ENCODE measurements at regions not wholly inside any gene's neighbourhood (a gene's known extent, or its start where the extent isn't known, plus 50 kb on each side); places are given as distances from the start of the nearest gene placed in this dataset.
"Not testable (repeated sequence)": the region's sequence is repeated elsewhere in the genome, so short reads cannot be mapped to it uniquely, and the experiment has no call there.

- no peak for DNase-seq
- H3K27me3 Mint-ChIP-seq (ENCODE audit: low read depth, poor library complexity), result no peaks in the 10 kb centered on the region
- no peaks in the 10 kb centered on the region for H3K4me1 Mint-ChIP-seq
- H3K4me3 Mint-ChIP-seq, result no peak overlapping the region
- TF ChIP-seq CTCF (IDR thresholded peaks at IDR 0.05), result no peak
- peaks cover 5% of the 10 kb centered on the region for H3K36me3 Mint-ChIP-seq (ENCODE audit: low read depth)
- H3K9me3 Mint-ChIP-seq, result peaks cover 25% of the 10 kb centered on the region
- H3K27ac Mint-ChIP-seq, result no peak overlapping the region
Measured at GRCh38 chr13:54492995-54493394, 1464.4 kb downstream of the OLFM4 start.

- Mint-ChIP-seq H3K27ac (no peak overlapping the region), H3K27me3 (ENCODE audit: low read depth, poor library complexity) (no peaks in the 10 kb centered on the region), H3K9me3 (peaks cover 3% of the 10 kb centered on the region), H3K4me1 (peaks cover 4% of the 10 kb centered on the region), H3K36me3 (ENCODE audit: low read depth) (no peaks in the 10 kb centered on the region), H3K4me3 (no peak overlapping the region)
- DNase-seq, result no peak
- no peak for TF ChIP-seq CTCF (IDR thresholded peaks at IDR 0.05)
Measured at GRCh38 chr13:54511366-54511765, 1482.8 kb downstream of the OLFM4 start.

- Mint-ChIP-seq H3K27ac (no peak overlapping the region), H3K36me3 (ENCODE audit: low read depth) (no peaks in the 10 kb centered on the region)
- no peak for DNase-seq
Measured at GRCh38 chr13:54513254-54513653, 1484.6 kb downstream of the OLFM4 start.

GRCh38 chr13:54536112-54536511, 1507.5 kb downstream of the OLFM4 start:
- no peaks in the 10 kb centered on the region for H3K36me3 Mint-ChIP-seq (ENCODE audit: low read depth)
- DNase-seq, result no peak
- H3K27ac Mint-ChIP-seq, result no peak overlapping the region
- no peaks in the 10 kb centered on the region for H3K9me3 Mint-ChIP-seq
- TF ChIP-seq CTCF (IDR thresholded peaks at IDR 0.05), result peak; percentile 21
- no peaks in the 10 kb centered on the region for H3K27me3 Mint-ChIP-seq (ENCODE audit: low read depth, poor library complexity)
- no peaks in the 10 kb centered on the region for H3K4me1 Mint-ChIP-seq
- no peak overlapping the region for H3K4me3 Mint-ChIP-seq

More at GRCh38 chr13:54513254-54513653, 1484.6 kb downstream of the OLFM4 start:
- H3K4me3 Mint-ChIP-seq, result no peak overlapping the region
- H3K4me1 Mint-ChIP-seq, result peaks cover 4% of the 10 kb centered on the region
- TF ChIP-seq CTCF (IDR thresholded peaks at IDR 0.05), result no peak
- H3K9me3 Mint-ChIP-seq, result no peaks in the 10 kb centered on the region
- no peaks in the 10 kb centered on the region for H3K27me3 Mint-ChIP-seq (ENCODE audit: low read depth, poor library complexity)

- TF ChIP-seq CTCF (IDR thresholded peaks at IDR 0.05), result no peak
- H3K9me3 Mint-ChIP-seq, result no peaks in the 10 kb centered on the region
- DNase-seq, result no peak
- H3K27ac Mint-ChIP-seq, result peak overlapping the region; percentile 19
- H3K4me1 Mint-ChIP-seq, result peaks cover 5% of the 10 kb centered on the region
- no peaks in the 10 kb centered on the region for H3K27me3 Mint-ChIP-seq (ENCODE audit: low read depth, poor library complexity)
- no peak overlapping the region for H3K4me3 Mint-ChIP-seq
- H3K36me3 Mint-ChIP-seq (ENCODE audit: low read depth), result no peaks in the 10 kb centered on the region
Measured at GRCh38 chr13:54563286-54563685, 1534.7 kb downstream of the OLFM4 start.

- peak overlapping the region; percentile 55 for H3K4me3 Mint-ChIP-seq
- not testable (repeated sequence) for H3K9me3 Mint-ChIP-seq; H3K36me3 Mint-ChIP-seq (ENCODE audit: low read depth); DNase-seq; H3K27ac Mint-ChIP-seq; H3K4me1 Mint-ChIP-seq; H3K27me3 Mint-ChIP-seq (ENCODE audit: low read depth, poor library complexity)
Measured at GRCh38 chr13:54572037-54572436, 1543.4 kb downstream of the OLFM4 start.
